Astrocyte of the cerebellum (primary cell): ENCODE measurements at regions not wholly inside any gene's neighbourhood (a gene's known extent, or its start where the extent isn't known, plus 50 kb on each side); places are given as distances from the start of the nearest gene placed in this dataset.

Source experiments
- DNase-seq: peaks from one replicate; pipeline ENCODE4 v3.0.0-alpha.2; 2011; ENCODE audit warnings: low read depth
- H3K4me3 ChIP-seq: 2 replicates; pipeline ENCODE4 v1.5.1; 2011; ENCODE audit warnings: mild to moderate bottlenecking, low read depth, low read length, moderate library complexity
- CTCF ChIP-seq: IDR thresholded peaks from 2 replicates; pipeline ENCODE4 v1.5.1; 2012; ENCODE audit warnings: low read length, low read depth, moderate library complexity, mild to moderate bottlenecking; ENCODE audit errors: missing control alignments
- in situ Hi-C: cut with HindIII; loops from 2 replicates; pipeline ENCODE4 v1.10.0; 2017; ENCODE audit warnings: low sequenced_read_pairs

GRCh38 chr15:69892351-69892750, 205.4 kb downstream of the TLE3 start:
- TF ChIP-seq CTCF, result no peak
- H3K4me3 ChIP-seq, result no peak overlapping the region
- no peak for DNase-seq
- in situ Hi-C loops, result no loop called here

GRCh38 chr15:69893086-69893485, 204.6 kb downstream of the TLE3 start:
- no peak for TF ChIP-seq CTCF
- in situ Hi-C loops, result no loop called here
- DNase-seq, result no peak
- H3K4me3 ChIP-seq, result no peak overlapping the region

- in situ Hi-C loops, result no loop called here
- no peak overlapping the region for H3K4me3 ChIP-seq
- no peak for TF ChIP-seq CTCF
- DNase-seq, result peak; percentile 48
Measured at GRCh38 chr15:69893863-69894262, 203.9 kb downstream of the TLE3 start.

GRCh38 chr15:69895202-69895601, 202.5 kb downstream of the TLE3 start:
- no peak for DNase-seq
- no peak for TF ChIP-seq CTCF
- in situ Hi-C loops, result no loop called here
- H3K4me3 ChIP-seq, result no peak overlapping the region

- H3K4me3 ChIP-seq, result no peak overlapping the region
- no peak for TF ChIP-seq CTCF
- in situ Hi-C loops, result no loop called here
- DNase-seq, result no peak
Measured at GRCh38 chr15:69896606-69897005, 201.1 kb downstream of the TLE3 start.

GRCh38 chr15:69897061-69897460, 200.7 kb downstream of the TLE3 start:
- DNase-seq, result no peak
- in situ Hi-C loops, result no loop called here
- TF ChIP-seq CTCF, result no peak
- H3K4me3 ChIP-seq, result no peak overlapping the region

- in situ Hi-C loops, result no loop called here
- no peak for DNase-seq
- no peak for TF ChIP-seq CTCF
Measured at GRCh38 chr15:69897471-69898237, 200.1 kb downstream of the TLE3 start.

More at GRCh38 chr15:69897471-69898237, 200.1 kb downstream of the TLE3 start:
- H3K4me3 ChIP-seq, result no peak overlapping the region
